BJ (cell line): ENCODE measurements at regions not wholly inside any gene's neighbourhood (a gene's known extent, or its start where the extent isn't known, plus 50 kb on each side); places are given as distances from the start of the nearest gene placed in this dataset.

Experiments used
- CTCF ChIA-PET: fragments of 350-600 bp; formaldehyde crosslinking; extraction: SDS; loops from one replicate; lab custom pipeline; 2021; ENCODE audit warnings: antibody characterized with exemption, inconsistent platforms; lab: Yijun Ruan, JAX
- POLR2A ChIA-PET: fragments of 300-600 bp; sonication (Branson Sonifier 250); formaldehyde crosslinking; extraction: SDS; loops from one replicate; lab custom pipeline; 2021; ENCODE audit warnings: antibody characterized with exemption; lab: Charles Lee
- DNase-seq: peaks from one replicate; pipeline ENCODE4 v3.0.0-alpha.2; 2011; ENCODE audit warnings: low read depth
- H3K27me3 ChIP-seq: 2 replicates; pipeline ENCODE4 v1.6.0; 2011; ENCODE audit warnings: low read length; ENCODE audit not compliant: control insufficient read depth, insufficient read depth
- H3K36me3 ChIP-seq: 2 replicates; pipeline ENCODE4 v1.5.1; 2011; ENCODE audit warnings: low read length; ENCODE audit not compliant: control insufficient read depth, insufficient read depth
- H3K4me3 ChIP-seq: 2 replicates; pipeline ENCODE4 v1.5.1; 2011; ENCODE audit warnings: low read depth, mild to moderate bottlenecking, control low read depth, low read length
- TF ChIP-seq, protein P1 (sequence below): IDR thresholded peaks from 2 replicates; pipeline ENCODE4 v1.5.1; 2011; ENCODE audit warnings: low read depth, mild to moderate bottlenecking, control low read depth, inconsistent platforms, low read length, moderate library complexity; ENCODE audit not compliant: insufficient read depth

DNA sequence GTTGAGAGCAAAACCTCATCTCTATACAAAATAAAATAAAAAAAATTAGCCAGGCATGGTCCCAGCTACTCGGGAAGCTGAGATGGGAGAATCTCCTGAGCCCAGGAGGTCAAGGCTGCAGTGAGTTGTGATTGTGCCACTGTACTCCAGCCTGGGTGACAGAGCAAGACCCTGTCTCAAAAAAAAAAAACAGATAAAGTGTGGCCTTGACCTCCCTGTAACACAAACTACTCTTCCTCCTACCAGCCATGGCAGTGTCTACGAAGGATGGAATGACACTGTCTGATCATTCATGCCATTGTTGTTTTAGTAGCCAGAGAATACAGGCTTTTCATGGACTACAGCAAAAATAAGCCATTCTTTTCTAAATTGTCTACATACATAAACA lies 117.1 kb upstream of the IQSEC1 start:
- ChIA-PET POLR2A (no interaction called here), CTCF (interaction anchor here (0.9 kb wide), 1 partner anchor 18 kb away, joined by 3 read pairs; no protein-coding TSS in a partner anchor)
- no peak for DNase-seq

DNA sequence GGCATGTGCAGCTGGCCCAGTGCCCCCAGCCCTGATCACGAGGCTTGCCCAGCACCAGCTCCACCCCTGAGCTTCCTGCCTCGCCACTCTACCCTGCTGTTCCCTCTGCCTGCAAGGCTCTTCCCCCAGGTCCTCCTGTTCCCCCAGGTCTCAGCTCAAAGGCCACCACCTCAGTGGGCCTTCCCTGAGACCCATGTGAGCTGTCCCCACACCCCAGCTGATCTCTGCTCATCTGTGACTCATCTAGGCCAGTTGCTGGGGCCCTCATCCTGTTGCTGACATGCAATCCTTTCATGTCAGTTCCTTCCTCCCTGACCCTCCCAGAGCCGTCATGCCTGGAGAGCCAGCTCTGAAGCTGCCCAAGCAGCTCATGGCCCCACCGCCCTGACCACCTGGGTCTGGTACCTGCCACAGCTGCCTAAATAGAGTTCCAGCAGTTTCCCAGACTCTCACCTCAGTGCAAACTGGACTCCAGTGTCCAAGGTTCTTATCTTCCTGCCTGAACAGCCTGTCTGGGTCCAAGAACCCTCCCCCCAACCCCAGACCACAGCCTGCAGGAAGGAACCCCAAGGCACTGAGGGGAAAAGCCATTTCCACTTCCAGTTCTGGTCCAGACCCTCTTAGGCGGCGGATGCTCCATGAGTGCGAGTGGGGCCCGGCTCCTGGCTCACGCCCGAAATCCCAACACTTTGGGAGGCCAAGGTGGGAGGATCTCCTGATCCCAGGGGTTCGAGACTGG lies 116.6 kb upstream of the IQSEC1 start:
- Histone ChIP-seq H3K36me3 (no peaks in the 10 kb centered on the region), H3K4me3 (no peak overlapping the region), H3K27me3 (peaks cover 4% of the 10 kb centered on the region; the same call in 1 of the 2 replicates)
- ChIA-PET CTCF (interaction anchor here (0.7 to 0.9 kb wide), 2 partner anchors 9 to 18 kb away, joined by 3 read pairs; no protein-coding TSS in a partner anchor), POLR2A (no interaction called here)
- peak; percentile 3 for DNase-seq
- TF ChIP-seq, protein P1, sequence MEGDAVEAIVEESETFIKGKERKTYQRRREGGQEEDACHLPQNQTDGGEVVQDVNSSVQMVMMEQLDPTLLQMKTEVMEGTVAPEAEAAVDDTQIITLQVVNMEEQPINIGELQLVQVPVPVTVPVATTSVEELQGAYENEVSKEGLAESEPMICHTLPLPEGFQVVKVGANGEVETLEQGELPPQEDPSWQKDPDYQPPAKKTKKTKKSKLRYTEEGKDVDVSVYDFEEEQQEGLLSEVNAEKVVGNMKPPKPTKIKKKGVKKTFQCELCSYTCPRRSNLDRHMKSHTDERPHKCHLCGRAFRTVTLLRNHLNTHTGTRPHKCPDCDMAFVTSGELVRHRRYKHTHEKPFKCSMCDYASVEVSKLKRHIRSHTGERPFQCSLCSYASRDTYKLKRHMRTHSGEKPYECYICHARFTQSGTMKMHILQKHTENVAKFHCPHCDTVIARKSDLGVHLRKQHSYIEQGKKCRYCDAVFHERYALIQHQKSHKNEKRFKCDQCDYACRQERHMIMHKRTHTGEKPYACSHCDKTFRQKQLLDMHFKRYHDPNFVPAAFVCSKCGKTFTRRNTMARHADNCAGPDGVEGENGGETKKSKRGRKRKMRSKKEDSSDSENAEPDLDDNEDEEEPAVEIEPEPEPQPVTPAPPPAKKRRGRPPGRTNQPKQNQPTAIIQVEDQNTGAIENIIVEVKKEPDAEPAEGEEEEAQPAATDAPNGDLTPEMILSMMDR, result no peak

More for the DNA sequence above, 117.1 kb upstream of the IQSEC1 start:
- TF ChIP-seq, protein P1, result no peak
- Histone ChIP-seq H3K4me3 (no peak overlapping the region), H3K27me3 (no peaks in the 10 kb centered on the region; the same call in 1 of the 2 replicates), H3K36me3 (no peaks in the 10 kb centered on the region)

DNA sequence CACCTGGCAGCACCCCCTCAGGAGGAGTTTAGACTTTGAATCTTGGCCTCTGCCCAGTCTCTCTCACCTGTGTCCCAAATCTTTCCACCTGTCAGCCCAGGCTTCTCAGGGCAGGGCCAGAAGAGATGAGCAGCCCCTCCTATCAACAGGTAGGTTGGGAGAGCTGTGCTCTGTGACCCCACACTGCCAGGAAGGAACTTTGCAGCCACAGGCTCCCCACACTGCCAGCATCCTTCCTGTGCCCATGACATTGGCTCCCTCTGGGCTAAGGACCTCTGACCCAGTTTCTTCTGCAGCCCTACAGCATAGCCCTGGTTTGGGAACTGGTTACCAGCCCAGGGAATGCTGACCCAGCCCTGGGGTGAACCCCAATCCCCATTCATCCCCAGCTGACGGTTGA lies 115.7 kb upstream of the IQSEC1 start:
- H3K27me3 ChIP-seq, result peaks cover 4% of the 10 kb centered on the region; the same call in 1 of the 2 replicates

DNA sequence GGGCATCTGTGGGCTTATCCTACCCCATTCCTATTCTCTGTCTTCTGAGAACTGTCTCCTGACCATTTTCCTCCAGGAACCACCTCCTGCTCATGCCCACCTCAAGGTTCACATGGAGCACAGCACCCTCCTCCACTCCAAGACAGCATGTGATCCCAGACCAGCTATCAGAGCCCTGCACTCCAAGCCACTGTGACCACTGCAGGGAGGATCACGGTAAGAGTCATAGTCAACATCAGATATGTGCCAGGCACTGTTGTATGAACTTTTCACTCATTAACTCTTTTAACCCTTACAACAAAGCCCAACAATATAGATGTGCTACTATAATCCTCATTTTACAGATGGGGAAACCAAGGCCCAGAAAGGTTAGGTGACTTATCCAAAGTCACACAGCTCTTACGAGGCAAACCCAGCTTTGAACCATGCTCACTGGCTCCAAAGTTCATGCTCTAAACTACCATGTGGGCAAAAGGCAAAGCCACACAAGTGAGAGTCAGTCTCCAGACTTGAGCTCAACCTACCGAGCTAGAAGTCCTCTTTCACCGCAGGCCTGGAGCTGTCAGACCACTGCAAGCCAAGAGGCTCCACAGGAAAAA lies 115.1 kb upstream of the IQSEC1 start:
- no peak for DNase-seq
- ChIA-PET CTCF (no interaction called here), POLR2A (no interaction called here)
- H3K27me3 ChIP-seq, result peaks cover 4% of the 10 kb centered on the region; the same call in 1 of the 2 replicates
- no peaks in the 10 kb centered on the region for H3K36me3 ChIP-seq
- no peak overlapping the region for H3K4me3 ChIP-seq
- TF ChIP-seq, protein P1, result no peak

More for the DNA sequence above, 115.7 kb upstream of the IQSEC1 start:
- DNase-seq, result no peak
- CTCF ChIA-PET, result interaction anchor here (0.7 kb wide), 1 partner anchor 10 kb away, joined by 3 read pairs; no protein-coding TSS in a partner anchor
- Histone ChIP-seq H3K4me3 (no peak overlapping the region), H3K36me3 (no peaks in the 10 kb centered on the region)
- TF ChIP-seq, protein P1, result no peak
- POLR2A ChIA-PET, result no interaction called here

DNA sequence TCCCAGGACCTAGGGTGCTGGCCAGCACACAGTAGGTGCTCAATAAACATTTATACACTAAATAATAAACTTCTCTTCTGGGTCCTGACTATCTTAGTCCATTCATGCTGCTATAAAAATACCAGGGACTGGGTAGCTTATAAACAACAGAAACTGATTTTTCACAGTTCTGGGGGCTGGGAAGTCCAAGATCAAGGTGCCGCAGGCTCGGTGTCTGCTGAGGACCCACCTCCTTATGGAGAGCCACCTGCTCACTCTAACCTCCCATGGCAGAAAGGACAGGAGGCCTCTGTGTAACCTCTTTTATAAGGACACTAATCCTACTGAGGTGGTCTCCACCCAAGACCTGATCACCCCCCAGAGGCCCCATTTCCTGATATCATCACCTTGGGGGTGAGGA lies 114.4 kb upstream of the IQSEC1 start:
- TF ChIP-seq, protein P1, result no peak
- peaks cover 4% of the 10 kb centered on the region; the same call in 1 of the 2 replicates for H3K27me3 ChIP-seq
- CTCF ChIA-PET, result no interaction called here
- DNase-seq, result no peak
- POLR2A ChIA-PET, result no interaction called here
- no peak overlapping the region for H3K4me3 ChIP-seq
- no peaks in the 10 kb centered on the region for H3K36me3 ChIP-seq
